Colonic mucosa (tissue), 4 donors: ENCODE measurements at regions not wholly inside any gene's neighbourhood (a gene's known extent, or its start where the extent isn't known, plus 50 kb on each side); places are given as distances from the start of the nearest gene placed in this dataset.

Experiments
- DNase-seq: peaks from one replicate; pipeline ENCODE4 v3.0.0-alpha.2; 2020
- H3K27ac ChIP-seq: fragments of 200-600 bp; one replicate; pipeline ENCODE4 v1.8.0; 2021
- H3K27me3 ChIP-seq: fragments of 200-600 bp; one replicate; pipeline ENCODE4 v1.8.0; 2021
- H3K36me3 ChIP-seq: fragments of 200-600 bp; one replicate; pipeline ENCODE4 v1.8.0; 2021
- H3K4me1 ChIP-seq: fragments of 200-600 bp; one replicate; pipeline ENCODE4 v1.8.0; 2021; ENCODE audit warnings: mild to moderate bottlenecking
- H3K4me3 ChIP-seq: fragments of 200-600 bp; one replicate; pipeline ENCODE4 v1.8.0; 2021
- H3K9ac ChIP-seq, 2 donors: one replicate each; pipeline ENCODE4 v1.7.0; 2013; ENCODE audit warnings: control low read depth in 2 of 2, low read depth in 2 of 2, low read length in 2 of 2
- H3K9me3 ChIP-seq: fragments of 200-600 bp; one replicate; pipeline ENCODE4 v1.8.0; 2021
- CTCF ChIP-seq: fragments of 200-600 bp; IDR thresholded peaks from one replicate; pipeline ENCODE4 v1.8.0; 2022; ENCODE audit warnings: antibody characterized with exemption, mild to moderate bottlenecking
- intact Hi-C: fragments of 100-400 bp; cut with DNase I; formaldehyde crosslinking; loops from one replicate; pipeline ENCODE4 v1.14.1; 2022
- donor health status: healthy.
- donor health status: DM: no; HTN: no; CAD: no.
- donor health status: DM: no; HTN: no; CAD: no.

- no peak for TF ChIP-seq CTCF
- no peak overlapping the region for H3K4me3 ChIP-seq
- no peaks in the 10 kb centered on the region for H3K36me3 ChIP-seq
- H3K27me3 ChIP-seq = no peaks in the 10 kb centered on the region
- no peak for DNase-seq
- intact Hi-C loops = no loop called here
- H3K4me1 ChIP-seq = no peaks in the 10 kb centered on the region
- no peak overlapping the region for H3K27ac ChIP-seq
- no peak overlapping the region for H3K9ac ChIP-seq
- no peaks in the 10 kb centered on the region for H3K9me3 ChIP-seq
Measured at GRCh38 chr4:148866666-148867065, 424.5 kb upstream of the NR3C2 start.

- no peaks in the 10 kb centered on the region for H3K36me3 ChIP-seq
- no peak overlapping the region for H3K4me3 ChIP-seq
- peak overlapping the region in 1 of 2 donors; percentile 46 for H3K9ac ChIP-seq
- peaks cover 6% of the 10 kb centered on the region for H3K4me1 ChIP-seq
- H3K9me3 ChIP-seq = no peaks in the 10 kb centered on the region
- DNase-seq = peak; percentile 59
- intact Hi-C loops = no loop called here
- no peaks in the 10 kb centered on the region for H3K27me3 ChIP-seq
- TF ChIP-seq CTCF = no peak
- H3K27ac ChIP-seq = peak overlapping the region; percentile 74
Measured at GRCh38 chr4:148857973-148858534, 415.8 kb upstream of the NR3C2 start.

- no peak for TF ChIP-seq CTCF
- Histone ChIP-seq H3K27ac (peak overlapping the region; percentile 74), H3K36me3 (no peaks in the 10 kb centered on the region), H3K9me3 (no peaks in the 10 kb centered on the region), H3K27me3 (no peaks in the 10 kb centered on the region), H3K4me3 (no peak overlapping the region), H3K4me1 (peaks cover 6% of the 10 kb centered on the region), H3K9ac (peak overlapping the region in 1 of 2 donors; percentile 46)
- no peak for DNase-seq
- intact Hi-C loops = no loop called here
Measured at GRCh38 chr4:148857239-148857972, 415.2 kb upstream of the NR3C2 start.

- no peaks in the 10 kb centered on the region for H3K9me3 ChIP-seq
- H3K27me3 ChIP-seq = no peaks in the 10 kb centered on the region
- DNase-seq = no peak
- peaks cover 10% of the 10 kb centered on the region for H3K4me1 ChIP-seq
- H3K9ac ChIP-seq = no peak overlapping the region
- intact Hi-C loops = no loop called here
- H3K4me3 ChIP-seq = no peak overlapping the region
- no peak for TF ChIP-seq CTCF
- peak overlapping the region; percentile 21 for H3K27ac ChIP-seq
- no peaks in the 10 kb centered on the region for H3K36me3 ChIP-seq
Measured at GRCh38 chr4:148854203-148854602, 412.0 kb upstream of the NR3C2 start.

GRCh38 chr4:148852092-148852699 is 410.0 kb upstream of the NR3C2 start:
- peak overlapping the region; percentile 82 for H3K27ac ChIP-seq
- no peak overlapping the region for H3K9ac ChIP-seq
- no peak for TF ChIP-seq CTCF
- no peaks in the 10 kb centered on the region for H3K36me3 ChIP-seq
- no peaks in the 10 kb centered on the region for H3K27me3 ChIP-seq
- H3K4me3 ChIP-seq = no peak overlapping the region
- H3K4me1 ChIP-seq = peaks cover 6% of the 10 kb centered on the region
- no peak for DNase-seq
- H3K9me3 ChIP-seq = no peaks in the 10 kb centered on the region
- intact Hi-C loops = no loop called here
